ENCODE measurements at regions not wholly inside any gene's neighbourhood (a gene's known extent, or its start where the extent isn't known, plus 50 kb on each side); places are given as distances from the start of the nearest gene placed in this dataset.
"Not testable (repeated sequence)": the region's sequence is repeated elsewhere in the genome, so short reads cannot be mapped to it uniquely, and the experiment has no call there.

DNA sequence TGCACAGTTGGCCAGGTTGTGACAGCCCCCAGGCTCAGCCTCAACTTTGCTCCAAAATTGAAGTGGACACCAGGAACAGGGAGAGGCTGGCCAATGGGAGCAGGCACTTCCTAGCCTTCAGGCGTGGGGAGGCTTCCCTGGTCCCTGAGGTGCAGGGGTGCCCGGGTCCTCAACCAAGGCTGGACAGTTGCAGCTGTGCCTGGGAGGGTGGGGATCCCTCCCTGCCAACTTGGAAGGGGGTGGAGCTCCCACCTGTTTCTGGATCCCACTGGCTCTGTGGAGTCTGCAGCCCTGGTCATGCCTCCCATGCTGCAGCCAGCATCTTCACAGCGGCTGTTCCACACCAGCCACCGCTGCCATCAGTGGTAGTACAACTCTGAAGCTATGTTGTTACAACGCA is 502.8 kb upstream of the SLITRK5 start:
- in situ Hi-C loops (cut with MboI), result no loop called here
- no peak overlapping the region for H3K4me3 ChIP-seq
- WGBS, 2 experiments (ENCODE audit: low coverage in 1 of 2, low lambda C conversion rate in 2 of 2, missing lambda C conversion rate in 2 of 2), result 74 to 75% methylated on average over 5 of the region's 5 CpGs

DNA sequence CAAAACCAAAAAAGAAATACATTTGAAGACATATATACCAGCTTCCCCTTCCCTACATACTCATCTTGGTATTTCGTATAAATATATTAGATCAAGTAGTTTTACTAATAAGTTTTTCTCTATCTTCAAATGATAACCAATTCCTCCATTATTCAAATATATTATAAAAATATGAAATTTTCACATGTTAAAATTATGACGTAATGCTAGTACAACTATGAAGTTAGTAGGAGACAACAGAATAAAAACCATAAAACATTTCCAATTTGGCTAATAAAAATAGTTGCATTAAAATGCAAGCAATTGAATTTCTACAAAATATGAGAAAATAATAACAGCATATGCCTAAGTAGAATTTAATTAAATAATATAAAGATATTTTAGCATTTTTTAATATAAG is 501.8 kb upstream of the SLITRK5 start:
- Histone ChIP-seq H4K20me1 (ENCODE audit: insufficient read depth) (no peaks in the 10 kb centered on the region), H3K4me2 (ENCODE audit: unreplicated experiment) (no peak overlapping the region), H3K4me1 (ENCODE audit: insufficient read depth) (no peaks in the 10 kb centered on the region), H3K36me3 (ENCODE audit: low read depth) (no peaks in the 10 kb centered on the region), H3K9me3 (ENCODE audit: low read depth) (no peaks in the 10 kb centered on the region), H3F3A (ENCODE audit: insufficient read depth) (no peaks in the 10 kb centered on the region), H3K9me2 (ENCODE audit: insufficient read depth) (no peaks in the 10 kb centered on the region), H3K9ac (no peak overlapping the region), H3K4me3 (no peak overlapping the region), H2AFZ (no peak overlapping the region), H3K79me2 (ENCODE audit: insufficient read depth) (no peaks in the 10 kb centered on the region), H3K27me3 (replicated peaks; ENCODE audit: insufficient read depth) (no peaks in the 10 kb centered on the region), H3K27ac (no peak overlapping the region)
- in situ Hi-C loops (cut with MboI), result no loop called here
- no peak for TF ChIP-seq EZH2 (IDR thresholded peaks at IDR 0.05; ENCODE audit: insufficient read depth, poor library complexity, severe bottlenecking)
- no peak for TF ChIP-seq EZH2phosphoT487 (IDR thresholded peaks at IDR 0.05; ENCODE audit: insufficient read depth, low read depth)
- no peak for DNase-seq
- 52 to 57% methylated on average over 2 of the region's 2 CpGs for WGBS, 2 experiments (ENCODE audit: low coverage in 1 of 2, low lambda C conversion rate in 2 of 2, missing lambda C conversion rate in 2 of 2)

More for the DNA sequence above, 502.8 kb upstream of the SLITRK5 start:
- Histone ChIP-seq H3K27me3 (replicated peaks; ENCODE audit: insufficient read depth) (no peaks in the 10 kb centered on the region), H4K20me1 (ENCODE audit: insufficient read depth) (no peaks in the 10 kb centered on the region), H2AFZ (no peak overlapping the region), H3K9me3 (ENCODE audit: low read depth) (no peaks in the 10 kb centered on the region), H3F3A (ENCODE audit: insufficient read depth) (no peaks in the 10 kb centered on the region), H3K27ac (no peak overlapping the region), H3K79me2 (ENCODE audit: insufficient read depth) (no peaks in the 10 kb centered on the region), H3K4me1 (ENCODE audit: insufficient read depth) (no peaks in the 10 kb centered on the region), H3K9me2 (ENCODE audit: insufficient read depth) (no peaks in the 10 kb centered on the region), H3K4me2 (ENCODE audit: unreplicated experiment) (no peak overlapping the region), H3K9ac (no peak overlapping the region), H3K36me3 (ENCODE audit: low read depth) (no peaks in the 10 kb centered on the region)
- TF ChIP-seq EZH2 (IDR thresholded peaks at IDR 0.05; ENCODE audit: insufficient read depth, poor library complexity, severe bottlenecking), result no peak
- no peak for TF ChIP-seq EZH2phosphoT487 (IDR thresholded peaks at IDR 0.05; ENCODE audit: insufficient read depth, low read depth)
- no peak for DNase-seq

DNA sequence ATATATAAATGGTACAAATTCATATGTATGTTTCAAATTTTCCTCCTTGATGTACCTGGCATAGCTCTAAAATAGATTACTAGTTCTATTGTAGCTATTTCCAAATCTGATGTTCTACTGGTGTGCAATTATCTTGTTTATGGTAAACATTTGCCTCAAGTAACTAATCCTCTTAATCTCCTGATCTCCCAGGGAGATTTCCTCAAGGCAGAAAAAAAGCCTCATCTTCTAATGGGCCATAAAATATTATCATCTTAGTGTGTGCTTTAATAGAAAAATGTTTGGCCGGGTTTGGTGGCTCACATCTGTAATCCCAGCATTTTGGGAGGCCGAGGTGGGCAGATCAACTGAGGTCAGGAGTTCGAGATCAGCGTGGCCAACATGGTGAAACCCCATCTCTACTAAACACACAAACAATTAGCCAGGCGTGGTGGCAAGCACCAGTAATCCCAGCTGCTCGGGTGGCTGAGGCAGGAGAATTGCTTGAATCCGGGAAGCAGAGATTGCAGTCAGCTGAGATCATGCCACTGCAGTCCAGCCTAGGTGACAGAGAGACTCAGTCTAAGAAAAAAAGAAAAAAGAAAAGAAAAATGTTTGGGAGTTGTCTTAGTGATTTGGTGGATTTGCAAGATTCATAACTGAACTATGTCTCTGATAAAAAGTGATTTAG is 498.9 kb upstream of the SLITRK5 start:
- no peaks in the 10 kb centered on the region for H3K9me3 ChIP-seq (ENCODE audit: low read depth)
- no peaks in the 10 kb centered on the region for H3F3A ChIP-seq (ENCODE audit: insufficient read depth)
- no peak overlapping the region for H3K27ac ChIP-seq
- peak; percentile 14 for DNase-seq
- 42 to 43% methylated on average over 7 of the region's 7 CpGs for WGBS, 2 experiments (ENCODE audit: low coverage in 1 of 2, low lambda C conversion rate in 2 of 2, missing lambda C conversion rate in 2 of 2)
- H3K36me3 ChIP-seq (ENCODE audit: low read depth), result no peaks in the 10 kb centered on the region
- H3K27me3 ChIP-seq (replicated peaks; ENCODE audit: insufficient read depth), result no peaks in the 10 kb centered on the region
- no peaks in the 10 kb centered on the region for H4K20me1 ChIP-seq (ENCODE audit: insufficient read depth)
- H2AFZ ChIP-seq, result peak overlapping the region; percentile 12
- in situ Hi-C loops (cut with MboI), result no loop called here
- no peaks in the 10 kb centered on the region for H3K9me2 ChIP-seq (ENCODE audit: insufficient read depth)
- no peaks in the 10 kb centered on the region for H3K4me1 ChIP-seq (ENCODE audit: insufficient read depth)
- H3K79me2 ChIP-seq (ENCODE audit: insufficient read depth), result no peaks in the 10 kb centered on the region
- H3K4me3 ChIP-seq, result no peak overlapping the region
- H3K4me2 ChIP-seq (ENCODE audit: unreplicated experiment), result no peak overlapping the region
- no peak overlapping the region for H3K9ac ChIP-seq
- TF ChIP-seq EZH2 (IDR thresholded peaks at IDR 0.05; ENCODE audit: insufficient read depth, poor library complexity, severe bottlenecking), result no peak

DNA sequence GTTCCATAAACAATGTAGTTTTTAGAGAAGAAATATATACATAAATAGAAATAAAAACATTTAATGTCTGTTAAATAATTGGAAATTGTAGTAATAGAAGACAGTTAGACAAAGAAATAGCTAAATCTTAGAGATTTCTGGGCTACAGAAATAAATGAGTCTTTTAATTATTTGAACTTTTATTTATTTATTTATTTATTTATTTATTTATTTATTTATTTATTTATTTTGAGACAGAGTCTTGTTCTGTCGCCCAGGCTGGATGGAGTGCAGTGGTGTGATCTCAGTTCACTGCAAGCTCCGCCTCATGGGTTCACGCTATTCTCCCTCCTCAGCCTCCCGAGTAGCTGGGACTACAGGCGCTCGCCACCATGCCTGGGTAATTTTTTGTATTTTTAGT is 486.0 kb upstream of the SLITRK5 start:
- H3K79me2 ChIP-seq (ENCODE audit: insufficient read depth); H3K27ac ChIP-seq; H3F3A ChIP-seq (ENCODE audit: insufficient read depth); H4K20me1 ChIP-seq (ENCODE audit: insufficient read depth); in situ Hi-C loops (cut with MboI); DNase-seq; H3K27me3 ChIP-seq (replicated peaks; ENCODE audit: insufficient read depth); H3K9ac ChIP-seq; H2AFZ ChIP-seq; H3K9me3 ChIP-seq (ENCODE audit: low read depth); H3K4me1 ChIP-seq (ENCODE audit: insufficient read depth); H3K4me2 ChIP-seq (ENCODE audit: unreplicated experiment); H3K9me2 ChIP-seq (ENCODE audit: insufficient read depth); H3K36me3 ChIP-seq (ENCODE audit: low read depth); H3K4me3 ChIP-seq: not testable (repeated sequence)
- 70 to 76% methylated on average over 6 of the region's 6 CpGs for WGBS, 2 experiments (ENCODE audit: low coverage in 1 of 2, low lambda C conversion rate in 2 of 2, missing lambda C conversion rate in 2 of 2)

DNA sequence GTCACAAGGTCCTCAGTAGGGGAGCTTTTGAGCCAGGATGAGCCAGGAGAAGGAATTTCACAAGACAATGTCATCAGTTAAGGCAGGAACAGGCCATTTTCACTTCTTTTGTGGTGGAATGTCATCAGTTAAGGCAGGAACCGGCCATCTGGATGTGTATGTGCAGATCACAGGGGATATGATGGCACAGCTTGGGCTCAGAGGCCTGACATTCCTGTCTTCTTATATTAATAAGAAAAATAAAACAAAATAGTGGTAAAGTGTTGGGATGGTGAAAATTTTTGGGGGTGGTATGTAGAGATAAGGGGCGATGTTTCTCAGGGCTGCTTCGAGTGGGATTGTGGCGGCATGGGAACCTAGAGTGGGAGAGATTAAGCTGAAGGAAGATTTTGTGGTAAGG is 484.5 kb upstream of the SLITRK5 start:
- in situ Hi-C loops (cut with MboI); DNase-seq: not testable (repeated sequence)
- WGBS, 2 experiments (ENCODE audit: low coverage in 1 of 2, low lambda C conversion rate in 2 of 2, missing lambda C conversion rate in 2 of 2), result 86% methylated on average over 4 of the region's 4 CpGs

DNA sequence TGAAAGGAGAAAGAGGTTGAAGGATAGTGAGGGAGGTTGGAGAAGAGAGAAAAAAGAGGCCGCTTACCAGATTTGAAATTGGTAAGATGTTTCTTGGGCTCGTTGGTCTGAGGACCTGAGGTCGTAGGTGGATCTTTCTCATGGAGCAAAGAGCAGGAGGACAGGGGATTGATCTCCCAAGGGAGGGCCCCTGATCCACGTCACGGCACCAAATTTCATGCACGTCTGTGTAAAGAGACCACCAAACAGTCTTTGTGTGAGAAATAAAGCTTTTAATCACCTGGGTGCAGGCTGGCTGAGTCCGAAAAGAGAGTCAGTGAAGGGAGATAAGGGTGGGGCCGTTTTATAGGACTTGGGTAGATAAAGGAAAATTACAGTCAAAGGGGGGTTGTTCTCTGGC is 479.7 kb upstream of the SLITRK5 start:
- H3K4me3 ChIP-seq; H3K9me2 ChIP-seq (ENCODE audit: insufficient read depth); H3K9me3 ChIP-seq (ENCODE audit: low read depth); H4K20me1 ChIP-seq (ENCODE audit: insufficient read depth); in situ Hi-C loops (cut with MboI); H3K79me2 ChIP-seq (ENCODE audit: insufficient read depth); H3F3A ChIP-seq (ENCODE audit: insufficient read depth); H3K4me2 ChIP-seq (ENCODE audit: unreplicated experiment); H3K36me3 ChIP-seq (ENCODE audit: low read depth); H3K4me1 ChIP-seq (ENCODE audit: insufficient read depth); H3K27ac ChIP-seq; H3K27me3 ChIP-seq (replicated peaks; ENCODE audit: insufficient read depth); H2AFZ ChIP-seq; H3K9ac ChIP-seq; DNase-seq: not testable (repeated sequence)
- WGBS, 2 experiments (ENCODE audit: low coverage in 1 of 2, low lambda C conversion rate in 2 of 2, missing lambda C conversion rate in 2 of 2), result 61 to 64% methylated on average over 8 of the region's 8 CpGs

More for the DNA sequence above, 484.5 kb upstream of the SLITRK5 start:
- not testable (repeated sequence) for H3K9ac ChIP-seq; H3K4me1 ChIP-seq (ENCODE audit: insufficient read depth); H4K20me1 ChIP-seq (ENCODE audit: insufficient read depth); H3K79me2 ChIP-seq (ENCODE audit: insufficient read depth); H3F3A ChIP-seq (ENCODE audit: insufficient read depth); H3K27ac ChIP-seq; H3K27me3 ChIP-seq (replicated peaks; ENCODE audit: insufficient read depth); H3K9me3 ChIP-seq (ENCODE audit: low read depth); H3K9me2 ChIP-seq (ENCODE audit: insufficient read depth); H2AFZ ChIP-seq; H3K4me3 ChIP-seq; H3K36me3 ChIP-seq (ENCODE audit: low read depth); H3K4me2 ChIP-seq (ENCODE audit: unreplicated experiment)

Measured in GM23248 (cell line).